GM10248 (cell line): ENCODE measurements at regions not wholly inside any gene's neighbourhood (a gene's known extent, or its start where the extent isn't known, plus 50 kb on each side); places are given as distances from the start of the nearest gene placed in this dataset.

Experiments used
- CTCF ChIA-PET: fragments of 300-600 bp; sonication (Branson Sonifier 250); formaldehyde crosslinking; extraction: SDS; loops from one replicate; lab custom pipeline; 2021; ENCODE audit warnings: antibody characterized with exemption; lab: Yijun Ruan, JAX
- POLR2A ChIA-PET: fragments of 350-650 bp; sonication (Branson Sonifier 250); formaldehyde crosslinking; extraction: SDS; loops from one replicate; lab custom pipeline; 2020; ENCODE audit warnings: antibody characterized with exemption; lab: Yijun Ruan, JAX
- DNase-seq: peaks from one replicate; pipeline ENCODE4 v3.0.0; 2012; ENCODE audit errors: extremely low spot score
- CTCF ChIP-seq: IDR thresholded peaks from 2 replicates; pipeline ENCODE4 v1.5.1; 2012; ENCODE audit warnings: mild to moderate bottlenecking, low read depth; ENCODE audit errors: extremely low read depth, missing control alignments, control extremely low read depth

- ChIA-PET CTCF (interaction anchor here (1.8 kb wide), 1 partner anchor 18 kb away, joined by 6 read pairs; no protein-coding TSS in a partner anchor), POLR2A (no interaction called here)
- DNase-seq: no peak
- no peak for TF ChIP-seq CTCF
Measured at GRCh38 chr11:106397787-106398501, 320.5 kb downstream of the AASDHPPT start.

- no peak for TF ChIP-seq CTCF
- CTCF ChIA-PET: interaction anchor here (1.8 kb wide), 1 partner anchor 17 kb away, joined by 6 read pairs; no protein-coding TSS in a partner anchor
- DNase-seq: no peak
- POLR2A ChIA-PET: no interaction called here
Measured at GRCh38 chr11:106398502-106399075, 321.1 kb downstream of the AASDHPPT start.

- ChIA-PET POLR2A (no interaction called here), CTCF (no interaction called here)
- no peak for TF ChIP-seq CTCF
- no peak for DNase-seq
Measured at GRCh38 chr11:106399076-106399511, 321.6 kb downstream of the AASDHPPT start.

- DNase-seq: no peak
- CTCF ChIA-PET: no interaction called here
Measured at GRCh38 chr11:106399624-106400023, 322.2 kb downstream of the AASDHPPT start.

GRCh38 chr11:106400949-106401570 lies 323.6 kb downstream of the AASDHPPT start:
- TF ChIP-seq CTCF: no peak
- CTCF ChIA-PET: interaction anchor here (0.9 kb wide), 1 partner anchor 9 kb away, joined by 3 read pairs; no protein-coding TSS in a partner anchor
- POLR2A ChIA-PET: no interaction called here
- DNase-seq: no peak

More at GRCh38 chr11:106399624-106400023, 322.2 kb downstream of the AASDHPPT start:
- no peak for TF ChIP-seq CTCF
- POLR2A ChIA-PET: no interaction called here

- POLR2A ChIA-PET: no interaction called here
- no peak for TF ChIP-seq CTCF
- CTCF ChIA-PET: no interaction called here
- no peak for DNase-seq
Measured at GRCh38 chr11:106403751-106404150, 326.3 kb downstream of the AASDHPPT start.
